Smooth muscle cell (in vitro differentiated cells): ENCODE measurements at regions not wholly inside any gene's neighbourhood (a gene's known extent, or its start where the extent isn't known, plus 50 kb on each side); places are given as distances from the start of the nearest gene placed in this dataset.

Experiments
- DNase-seq: peaks from one replicate; lab custom pipeline; 2025; ENCODE audit not compliant: unreplicated experiment; lab: John Stamatoyannopoulos, UW
- H2AFZ ChIP-seq: fragments of 200-600 bp; sonication (generic); 2 replicates; pipeline ENCODE4 v1.6.0; 2016; ENCODE audit warnings: antibody characterized with exemption, low read depth, mild to moderate bottlenecking
- H3F3A ChIP-seq: fragments of 200-600 bp; sonication (generic); 2 replicates; pipeline ENCODE4 v1.6.0; 2017; ENCODE audit warnings: antibody characterized with exemption, low read depth
- H3K27ac ChIP-seq: fragments of 200-600 bp; sonication (generic); 2 replicates; pipeline ENCODE4 v1.5.1; 2016; ENCODE audit warnings: low read depth, mild to moderate bottlenecking
- H3K27me3 ChIP-seq: fragments of 200-600 bp; sonication (generic); 2 replicates; pipeline ENCODE4 v1.6.1; 2016; ENCODE audit warnings: low read depth, mild to moderate bottlenecking
- H3K36me3 ChIP-seq: fragments of 200-600 bp; sonication (generic); 2 replicates; pipeline ENCODE4 v1.5.1; 2016; ENCODE audit warnings: low read depth
- H3K4me1 ChIP-seq: fragments of 200-600 bp; sonication (generic); 2 replicates; pipeline ENCODE4 v1.5.1; 2016; ENCODE audit warnings: low read depth
- H3K4me2 ChIP-seq: fragments of 200-600 bp; sonication (generic); 2 replicates; pipeline ENCODE4 v1.6.0; 2016; ENCODE audit warnings: mild to moderate bottlenecking
- H3K4me3 ChIP-seq: fragments of 200-600 bp; sonication (generic); 2 replicates; pipeline ENCODE4 v1.5.1; 2016; ENCODE audit warnings: mild to moderate bottlenecking
- H3K79me2 ChIP-seq: fragments of 200-600 bp; sonication (generic); 2 replicates; pipeline ENCODE4 v1.6.0; 2016; ENCODE audit warnings: low read depth, mild to moderate bottlenecking
- H3K9ac ChIP-seq: fragments of 200-600 bp; sonication (generic); 2 replicates; pipeline ENCODE4 v1.6.0; 2016; ENCODE audit warnings: low read depth
- H3K9me3 ChIP-seq: fragments of 200-600 bp; sonication (generic); replicated peaks from 2 replicates; pipeline ENCODE4 v1.5.1; 2016; ENCODE audit warnings: low read depth
- H4K20me1 ChIP-seq: fragments of 200-600 bp; sonication (generic); 2 replicates; pipeline ENCODE4 v1.6.0; 2016; ENCODE audit warnings: low read depth
- CTCF ChIP-seq: fragments of 200-600 bp; sonication (generic); IDR thresholded peaks from 2 replicates; pipeline ENCODE4 v1.5.1; 2017; ENCODE audit warnings: borderline replicate concordance, mild to moderate bottlenecking, antibody characterized with exemption; ENCODE audit not compliant: insufficient read depth, poor library complexity, severe bottlenecking
- WGBS: methylation state at CpG from one replicate; pipeline ENCODE4 v1.1.7; 2016; ENCODE audit warnings: low lambda C conversion rate; 5-methylcytosine and 5-hydroxymethylcytosine counted together

- WGBS, result 78% methylated on average over 1 of the region's 1 CpG
- H3K4me2 ChIP-seq, result no peak overlapping the region
- H3K79me2 ChIP-seq, result no peaks in the 10 kb centered on the region
- no peak for DNase-seq
- H3K36me3 ChIP-seq, result no peaks in the 10 kb centered on the region
- H3K27me3 ChIP-seq, result no peaks in the 10 kb centered on the region
- TF ChIP-seq CTCF, result no peak
- H3K9me3 ChIP-seq, result no peaks in the 10 kb centered on the region
- H3K27ac ChIP-seq, result no peak overlapping the region
- H3F3A ChIP-seq, result no peaks in the 10 kb centered on the region
- no peaks in the 10 kb centered on the region for H3K4me1 ChIP-seq
- H3K4me3 ChIP-seq, result no peak overlapping the region
- H2AFZ ChIP-seq, result no peak overlapping the region
- H3K9ac ChIP-seq, result no peak overlapping the region
- no peaks in the 10 kb centered on the region for H4K20me1 ChIP-seq
Measured at GRCh38 chr1:170840371-170840770, 95.0 kb upstream of the MROH9 start.

- no peak for DNase-seq
- H4K20me1 ChIP-seq, result no peaks in the 10 kb centered on the region
- no peaks in the 10 kb centered on the region for H3K4me1 ChIP-seq
- H3K9me3 ChIP-seq, result no peaks in the 10 kb centered on the region
- H3K27me3 ChIP-seq, result peaks cover 26% of the 10 kb centered on the region
- 96% methylated on average over 5 of the region's 5 CpGs for WGBS
- TF ChIP-seq CTCF, result no peak
- H3K79me2 ChIP-seq, result no peaks in the 10 kb centered on the region
- H3K27ac ChIP-seq, result no peak overlapping the region
- H3K36me3 ChIP-seq, result no peaks in the 10 kb centered on the region
- no peak overlapping the region for H3K4me3 ChIP-seq
- H3F3A ChIP-seq, result no peaks in the 10 kb centered on the region
- H3K9ac ChIP-seq, result no peak overlapping the region
- H3K4me2 ChIP-seq, result no peak overlapping the region
- no peak overlapping the region for H2AFZ ChIP-seq
Measured at GRCh38 chr1:170853302-170853701, 82.0 kb upstream of the MROH9 start.

GRCh38 chr1:170853867-170854266 is 81.5 kb upstream of the MROH9 start:
- H3K9me3 ChIP-seq, result no peaks in the 10 kb centered on the region
- no peaks in the 10 kb centered on the region for H4K20me1 ChIP-seq
- no peak overlapping the region for H3K4me2 ChIP-seq
- no peak overlapping the region for H2AFZ ChIP-seq
- H3K9ac ChIP-seq, result no peak overlapping the region
- no peak for TF ChIP-seq CTCF
- no peak overlapping the region for H3K27ac ChIP-seq
- DNase-seq, result no peak
- H3K79me2 ChIP-seq, result no peaks in the 10 kb centered on the region
- no peak overlapping the region for H3K4me3 ChIP-seq
- no peaks in the 10 kb centered on the region for H3K4me1 ChIP-seq
- H3K36me3 ChIP-seq, result no peaks in the 10 kb centered on the region
- H3K27me3 ChIP-seq, result peaks cover 26% of the 10 kb centered on the region
- H3F3A ChIP-seq, result no peaks in the 10 kb centered on the region

GRCh38 chr1:170854677-170855076 is 80.7 kb upstream of the MROH9 start:
- no peak for TF ChIP-seq CTCF
- H3K36me3 ChIP-seq, result no peaks in the 10 kb centered on the region
- H3K4me3 ChIP-seq, result no peak overlapping the region
- H3K27me3 ChIP-seq, result peaks cover 26% of the 10 kb centered on the region
- no peak overlapping the region for H3K9ac ChIP-seq
- H2AFZ ChIP-seq, result no peak overlapping the region
- H3K79me2 ChIP-seq, result no peaks in the 10 kb centered on the region
- H3K4me2 ChIP-seq, result no peak overlapping the region
- no peaks in the 10 kb centered on the region for H3F3A ChIP-seq
- H3K27ac ChIP-seq, result no peak overlapping the region
- H4K20me1 ChIP-seq, result no peaks in the 10 kb centered on the region
- DNase-seq, result no peak
- H3K4me1 ChIP-seq, result no peaks in the 10 kb centered on the region
- WGBS, result 86% methylated on average over 5 of the region's 5 CpGs
- H3K9me3 ChIP-seq, result no peaks in the 10 kb centered on the region
